ENCODE measurements at regions not wholly inside any gene's neighbourhood (a gene's known extent, or its start where the extent isn't known, plus 50 kb on each side); places are given as distances from the start of the nearest gene placed in this dataset.
A peak's percentile ranks its signal among the peaks of the same experiment; 100 is the strongest.

- no peak for DNase-seq (ENCODE audit: low read depth)
Observed at GRCh38 chr1:29517251-29518086, 281.1 kb downstream of the PTPRU start.

- DNase-seq (ENCODE audit: low read depth) = no peak
Observed at GRCh38 chr1:29516063-29516820, 279.9 kb downstream of the PTPRU start.

- DNase-seq (ENCODE audit: low read depth) = no peak
Observed at GRCh38 chr1:29515170-29515955, 279.0 kb downstream of the PTPRU start.

GRCh38 chr1:29514361-29515169, 278.2 kb downstream of the PTPRU start:
- no peak for DNase-seq (ENCODE audit: low read depth)

GRCh38 chr1:29513357-29513756, 277.0 kb downstream of the PTPRU start:
- DNase-seq (ENCODE audit: low read depth) = peak; percentile 88

GRCh38 chr1:29511436-29511835, 275.1 kb downstream of the PTPRU start:
- no peak for DNase-seq (ENCODE audit: low read depth)

- peak; percentile 18 for DNase-seq (ENCODE audit: low read depth)
Observed at GRCh38 chr1:29508458-29509107, 272.3 kb downstream of the PTPRU start.

- DNase-seq (ENCODE audit: low read depth) = no peak
Observed at GRCh38 chr1:29506678-29507225, 270.4 kb downstream of the PTPRU start.

- no peak for DNase-seq (ENCODE audit: low read depth)
Observed at GRCh38 chr1:29505532-29506220, 269.4 kb downstream of the PTPRU start.

- no peak for DNase-seq (ENCODE audit: low read depth)
Observed at GRCh38 chr1:29504709-29505410, 268.5 kb downstream of the PTPRU start.

GRCh38 chr1:29504196-29504595, 267.9 kb downstream of the PTPRU start:
- DNase-seq (ENCODE audit: low read depth) = no peak

GRCh38 chr1:29502911-29503840, 266.9 kb downstream of the PTPRU start:
- DNase-seq (ENCODE audit: low read depth) = no peak

GRCh38 chr1:29502225-29502910, 266.0 kb downstream of the PTPRU start:
- DNase-seq (ENCODE audit: low read depth) = no peak

- no peak for DNase-seq (ENCODE audit: low read depth)
Observed at GRCh38 chr1:29501227-29501976, 265.1 kb downstream of the PTPRU start.

- no peak for DNase-seq (ENCODE audit: low read depth)
Observed at GRCh38 chr1:29500651-29501050, 264.3 kb downstream of the PTPRU start.

GRCh38 chr1:29500041-29500440, 263.7 kb downstream of the PTPRU start:
- no peak for DNase-seq (ENCODE audit: low read depth)

- no peak for DNase-seq (ENCODE audit: low read depth)
Observed at GRCh38 chr1:29499104-29499650, 262.9 kb downstream of the PTPRU start.
